NCI-H1417 treated with DMSO at 0.1 percent for 48 hours (cell line): ENCODE measurements at regions not wholly inside any gene's neighbourhood (a gene's known extent, or its start where the extent isn't known, plus 50 kb on each side); places are given as distances from the start of the nearest gene placed in this dataset.
"Not testable (repeated sequence)": the region's sequence is repeated elsewhere in the genome, so short reads cannot be mapped to it uniquely, and the experiment has no call there.

Experiments
- DNase-seq: peaks from one replicate; lab custom pipeline; 2025; lab: John Stamatoyannopoulos, UW

DNA sequence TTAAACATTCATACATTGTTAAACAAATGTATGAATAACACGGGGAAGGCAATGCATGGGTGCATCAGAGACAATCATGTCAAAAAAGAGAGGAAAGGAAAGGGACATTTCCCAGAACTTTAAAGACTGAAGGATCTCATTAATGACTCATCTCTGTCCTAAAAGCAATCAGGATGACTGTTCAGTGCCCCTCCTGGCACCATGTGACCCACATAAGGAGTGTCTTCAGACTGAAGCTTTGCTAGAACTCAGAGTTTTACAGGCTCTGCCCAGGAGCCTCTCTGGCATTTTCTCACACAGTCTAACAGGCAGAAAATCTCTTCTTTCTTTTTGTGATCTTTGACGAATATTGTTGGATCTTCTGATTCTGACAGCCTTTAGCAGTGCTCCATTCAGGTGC, 315.3 kb downstream of the OTUD1 start:
- DNase-seq: no peak

- no peak for DNase-seq
Observed at GRCh38 chr10:23754941-23755340, 316.1 kb downstream of the OTUD1 start.

- DNase-seq: no peak
Observed at GRCh38 chr10:23755556-23755955, 316.7 kb downstream of the OTUD1 start.

DNA sequence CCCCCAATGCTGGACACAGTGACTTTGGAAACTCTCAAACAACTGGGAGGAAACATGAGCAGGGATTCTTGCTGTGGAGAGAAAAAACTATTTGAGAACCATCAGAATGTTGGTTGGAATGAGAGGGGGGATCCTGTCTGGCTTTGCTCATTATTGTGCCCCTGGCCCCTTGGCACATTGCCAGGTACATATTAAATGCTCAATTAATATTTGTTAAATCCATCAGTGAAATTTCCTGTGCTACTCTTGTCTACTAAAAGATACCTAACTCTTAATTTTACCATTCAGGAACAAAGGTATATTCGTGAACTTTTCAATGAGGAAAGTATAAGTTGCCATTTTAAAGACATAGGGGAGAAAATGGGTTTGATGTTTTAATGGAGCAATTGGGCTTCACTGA, 329.4 kb downstream of the OTUD1 start:
- no peak for DNase-seq

GRCh38 chr10:23777153-23777552, 338.3 kb downstream of the OTUD1 start:
- DNase-seq: no peak

DNA sequence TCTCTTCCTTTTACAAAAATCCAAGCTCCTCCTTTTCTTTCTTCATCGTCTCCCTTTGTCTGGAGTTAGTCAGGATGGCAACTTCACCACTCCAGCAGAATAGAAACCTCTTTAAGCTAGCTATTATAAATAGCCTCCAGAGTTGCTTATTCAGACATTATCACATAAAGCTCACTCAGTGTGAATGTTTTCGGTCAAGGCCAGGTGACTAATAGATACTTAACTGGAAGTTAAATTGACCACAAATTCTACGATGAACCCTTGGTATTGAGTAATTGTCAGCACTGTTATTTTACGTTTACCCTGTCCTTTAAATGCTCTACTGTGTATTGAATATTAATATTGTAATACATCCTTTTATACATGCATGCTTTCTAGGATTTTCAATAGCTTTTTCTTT, 340.4 kb downstream of the OTUD1 start:
- DNase-seq: no peak

- no peak for DNase-seq
Observed at GRCh38 chr10:23780331-23780730, 341.5 kb downstream of the OTUD1 start.

DNA sequence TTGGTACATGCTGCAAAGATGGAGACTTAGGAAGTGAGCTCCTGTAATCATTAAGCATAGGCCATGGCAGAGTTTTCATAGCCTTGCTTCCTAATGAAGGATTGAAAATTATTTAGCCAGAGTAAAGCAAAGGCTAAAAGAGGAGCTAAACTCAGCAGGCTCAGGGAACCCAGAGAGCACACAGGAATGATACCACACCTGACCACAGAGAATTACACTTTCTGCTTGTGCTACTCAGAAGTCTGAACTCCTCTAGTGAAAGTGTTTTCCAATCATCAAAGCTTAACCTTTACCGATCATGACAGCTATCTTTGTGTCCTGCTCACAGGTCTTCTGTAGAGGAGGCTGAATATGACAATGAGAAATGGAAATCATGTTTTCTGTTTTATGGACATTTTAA, 347.7 kb downstream of the OTUD1 start:
- no peak for DNase-seq

DNA sequence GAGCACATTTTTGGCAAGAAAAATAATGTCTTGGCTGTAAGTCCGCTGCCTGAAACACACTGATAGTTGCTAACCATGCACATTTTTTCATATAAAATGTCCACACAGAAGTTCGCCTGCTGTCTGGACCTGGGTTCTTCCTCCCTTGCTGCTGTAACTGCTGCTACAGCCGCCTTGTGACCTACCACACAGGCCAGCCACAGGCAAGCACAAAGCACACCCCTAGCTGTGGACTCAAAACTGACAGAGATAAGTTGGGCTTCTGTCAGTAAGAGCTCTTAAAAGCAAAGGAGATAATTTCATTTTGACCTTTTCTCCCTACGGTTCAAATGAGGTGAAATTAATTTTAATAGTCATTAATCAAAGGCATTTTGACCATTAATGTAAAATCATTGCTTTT, 354.7 kb downstream of the OTUD1 start:
- no peak for DNase-seq

- DNase-seq: not testable (repeated sequence)
Observed at GRCh38 chr10:23797452-23797851, 358.6 kb downstream of the OTUD1 start.

DNA sequence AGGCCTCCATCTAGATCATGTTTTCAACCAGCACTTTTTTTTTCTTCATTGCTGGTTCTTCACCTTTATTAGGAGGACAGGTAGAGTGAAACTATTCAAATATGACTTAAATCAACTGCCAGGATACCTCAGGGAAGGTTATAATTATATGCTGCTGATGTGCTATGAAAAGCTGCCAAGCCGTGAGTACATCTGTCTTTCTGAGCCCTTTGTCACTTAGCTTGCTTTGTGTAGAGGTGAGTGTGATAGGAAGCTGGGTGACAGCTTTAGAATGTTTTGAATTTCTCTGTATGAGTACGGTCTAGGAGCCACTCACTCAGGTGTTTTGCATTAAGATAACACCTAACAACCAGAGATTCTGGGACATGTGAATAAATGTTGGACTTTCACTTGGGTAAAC, 365.2 kb downstream of the OTUD1 start:
- DNase-seq: no peak

DNA sequence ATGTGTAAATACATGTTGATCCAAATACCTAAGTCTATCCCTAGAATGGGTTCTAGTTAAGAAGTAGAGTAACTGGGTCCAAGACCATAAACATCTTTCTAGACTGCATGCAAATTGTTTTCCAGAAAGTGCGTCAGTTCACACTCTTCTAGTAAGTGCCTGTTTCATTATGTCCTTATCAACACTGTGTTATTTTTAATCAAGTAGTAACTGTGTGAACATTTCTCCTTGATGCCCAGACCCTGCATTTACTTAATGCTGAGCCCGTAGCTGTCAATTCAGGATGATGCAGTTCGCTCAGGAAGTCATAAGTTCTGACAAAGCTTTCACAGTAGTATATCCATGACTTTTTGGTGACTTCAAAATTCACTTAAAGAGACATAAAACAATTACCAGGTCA, 374.8 kb downstream of the OTUD1 start:
- DNase-seq: no peak

- no peak for DNase-seq
Observed at GRCh38 chr10:23818484-23818883, 379.6 kb downstream of the OTUD1 start.

GRCh38 chr10:23820792-23821191, 381.9 kb downstream of the OTUD1 start:
- no peak for DNase-seq

GRCh38 chr10:23824822-23825221, 384.1 kb upstream of the KIAA1217 start:
- no peak for DNase-seq

DNA sequence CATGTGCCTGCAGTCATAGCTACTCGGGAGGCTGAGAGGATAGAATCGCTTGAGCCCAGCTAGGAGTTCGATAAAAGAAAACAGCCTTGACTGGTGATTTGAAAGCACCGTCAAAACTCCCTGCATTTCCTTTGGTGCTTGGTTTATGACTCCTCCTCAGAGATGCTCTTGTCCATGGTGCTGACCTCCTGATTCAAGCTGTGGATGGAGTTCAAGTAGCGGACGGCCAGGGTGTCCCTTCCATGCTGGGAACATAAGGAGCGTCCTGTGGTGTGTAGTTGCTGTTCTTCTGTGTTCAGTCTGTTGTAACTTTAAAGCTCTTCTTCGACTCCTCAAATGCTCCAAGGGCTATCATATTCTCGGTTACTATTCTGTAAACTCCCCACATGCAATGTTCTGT, 382.5 kb upstream of the KIAA1217 start:
- DNase-seq: no peak

GRCh38 chr10:23829556-23829955, 379.4 kb upstream of the KIAA1217 start:
- no peak for DNase-seq

GRCh38 chr10:23834091-23834490, 374.8 kb upstream of the KIAA1217 start:
- DNase-seq: no peak

DNA sequence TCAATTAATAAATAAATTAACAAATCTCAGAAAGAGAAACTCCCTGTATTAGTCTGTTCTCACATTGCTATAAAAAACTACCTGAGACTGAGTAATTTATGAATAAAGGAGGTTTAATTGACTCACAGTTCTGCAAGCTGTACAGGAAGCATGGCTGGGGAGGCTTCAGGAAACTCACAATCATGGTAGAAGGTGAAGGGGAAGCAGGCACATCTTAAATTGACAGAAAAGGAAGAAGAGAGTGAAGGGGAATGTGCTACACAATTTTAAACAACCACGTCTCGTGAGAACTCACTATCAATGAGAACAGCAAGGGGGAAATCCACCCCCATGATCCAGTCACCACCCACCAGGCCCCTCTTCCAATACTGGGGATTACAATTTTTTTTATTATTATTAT, 358.3 kb upstream of the KIAA1217 start:
- DNase-seq: no peak

- no peak for DNase-seq
Observed at GRCh38 chr10:23859598-23859997, 349.3 kb upstream of the KIAA1217 start.

- no peak for DNase-seq
Observed at GRCh38 chr10:23864631-23865147, 344.2 kb upstream of the KIAA1217 start.

DNA sequence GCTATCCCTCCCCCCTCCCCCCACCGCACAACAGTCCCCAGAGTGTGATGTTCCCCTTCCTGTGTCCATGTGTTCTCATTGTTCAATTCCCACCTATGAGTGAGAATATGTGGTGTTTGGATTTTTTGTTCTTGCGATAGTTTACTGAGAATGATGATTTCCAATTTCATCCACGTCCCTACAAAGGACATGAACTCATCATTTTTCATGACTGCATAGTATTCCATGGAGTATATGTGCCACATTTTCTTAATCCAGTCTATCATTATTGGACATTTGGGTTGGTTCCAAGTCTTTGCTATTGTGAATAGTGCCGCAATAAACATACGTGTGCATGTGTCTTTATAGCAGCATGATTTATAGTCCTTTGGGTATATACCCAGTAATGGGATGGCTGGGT, 342.0 kb upstream of the KIAA1217 start:
- not testable (repeated sequence) for DNase-seq

GRCh38 chr10:23868121-23868520, 340.8 kb upstream of the KIAA1217 start:
- DNase-seq: no peak

DNA sequence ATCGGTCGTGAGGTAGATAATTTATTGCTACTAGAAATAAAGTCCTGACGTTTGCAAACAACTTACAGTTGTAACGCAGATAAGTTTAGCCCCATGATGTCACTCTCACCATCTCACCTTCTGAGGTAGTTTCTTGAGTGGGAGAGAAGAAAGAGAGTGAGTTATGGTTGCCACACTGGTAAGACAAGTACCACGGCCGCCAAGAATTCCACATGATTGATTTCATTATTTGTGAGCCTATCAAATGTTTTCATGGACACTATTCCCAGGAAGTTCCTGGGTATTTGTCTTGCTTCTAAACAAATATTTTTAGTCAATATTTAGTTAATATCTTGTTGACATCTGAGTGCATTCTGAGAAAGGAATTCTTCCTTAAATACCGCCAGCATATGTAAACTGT, 339.4 kb upstream of the KIAA1217 start:
- DNase-seq: no peak

GRCh38 chr10:23869996-23870395, 338.9 kb upstream of the KIAA1217 start:
- no peak for DNase-seq
